GF-D8 (cell line): ENCODE measurements at regions not wholly inside any gene's neighbourhood (a gene's known extent, or its start where the extent isn't known, plus 50 kb on each side); places are given as distances from the start of the nearest gene placed in this dataset.
"Not testable (repeated sequence)": the region's sequence is repeated elsewhere in the genome, so short reads cannot be mapped to it uniquely, and the experiment has no call there.

ENCODE experiments used
- DNase-seq: peaks from one replicate; lab custom pipeline; 2025; lab: John Stamatoyannopoulos, UW

GRCh38 chr3:33956776-33957175 is 158.3 kb downstream of the PDCD6IP start:
- DNase-seq, result no peak

GRCh38 chr3:33957176-33957575 is 158.7 kb downstream of the PDCD6IP start:
- no peak for DNase-seq

GRCh38 chr3:33958661-33959060 is 160.2 kb downstream of the PDCD6IP start:
- DNase-seq, result no peak

GRCh38 chr3:33962396-33962795 is 164.0 kb downstream of the PDCD6IP start:
- no peak for DNase-seq

GRCh38 chr3:33970180-33970579 is 171.8 kb downstream of the PDCD6IP start:
- DNase-seq, result not testable (repeated sequence)

- DNase-seq, result no peak
Measured at GRCh38 chr3:33971055-33971454, 172.6 kb downstream of the PDCD6IP start.

GRCh38 chr3:33975463-33975862 is 177.0 kb downstream of the PDCD6IP start:
- no peak for DNase-seq

GRCh38 chr3:33977227-33977626 is 178.8 kb downstream of the PDCD6IP start:
- no peak for DNase-seq

- no peak for DNase-seq
Measured at GRCh38 chr3:33980252-33980651, 181.8 kb downstream of the PDCD6IP start.

- DNase-seq, result no peak
Measured at GRCh38 chr3:33982269-33982798, 183.9 kb downstream of the PDCD6IP start.

- not testable (repeated sequence) for DNase-seq
Measured at GRCh38 chr3:33982949-33983348, 184.5 kb downstream of the PDCD6IP start.

- no peak for DNase-seq
Measured at GRCh38 chr3:33989229-33989628, 190.8 kb downstream of the PDCD6IP start.

GRCh38 chr3:33991673-33992072 is 193.2 kb downstream of the PDCD6IP start:
- no peak for DNase-seq

- DNase-seq, result no peak
Measured at GRCh38 chr3:33993631-33994030, 195.2 kb downstream of the PDCD6IP start.

GRCh38 chr3:33994568-33994967 is 196.1 kb downstream of the PDCD6IP start:
- DNase-seq, result no peak

GRCh38 chr3:34000301-34000700 is 201.9 kb downstream of the PDCD6IP start:
- DNase-seq, result no peak

- no peak for DNase-seq
Measured at GRCh38 chr3:34001022-34001421, 202.6 kb downstream of the PDCD6IP start.

- no peak for DNase-seq
Measured at GRCh38 chr3:34001990-34002389, 203.6 kb downstream of the PDCD6IP start.

- no peak for DNase-seq
Measured at GRCh38 chr3:34002569-34003100, 204.2 kb downstream of the PDCD6IP start.

- DNase-seq, result no peak
Measured at GRCh38 chr3:34005886-34006285, 207.5 kb downstream of the PDCD6IP start.

- DNase-seq, result no peak
Measured at GRCh38 chr3:34008191-34008590, 209.8 kb downstream of the PDCD6IP start.

- DNase-seq, result no peak
Measured at GRCh38 chr3:34008836-34009809, 210.7 kb downstream of the PDCD6IP start.
